Cardiac fibroblast (primary cell): ENCODE measurements at regions not wholly inside any gene's neighbourhood (a gene's known extent, or its start where the extent isn't known, plus 50 kb on each side); places are given as distances from the start of the nearest gene placed in this dataset.

Experiments used
- DNase-seq, 2 donors: peaks; one replicate each; pipeline versions ENCODE4 v3.0.0 to v3.0.0-alpha.2; 2010; ENCODE audit warnings: low read depth in 2 of 2
- H3K4me3 ChIP-seq, 2 donors: replicated peaks in 1 of 2; 1 replicate in 1 of 2; 2 replicates in 1 of 2; pipeline ENCODE4 v1.5.1; 2011; ENCODE audit warnings: low read depth in 2 of 2, low read length in 2 of 2, mild to moderate bottlenecking in 2 of 2, moderate library complexity in 1 of 2
- CTCF ChIP-seq: IDR thresholded peaks from one replicate; pipeline ENCODE4 v1.5.1; 2011; ENCODE audit warnings: low read depth, mild to moderate bottlenecking, low read length, inconsistent platforms

- H3K4me3 ChIP-seq, result no peak overlapping the region
- DNase-seq, result peak in 1 of 2 donors; percentile 48
- no peak for TF ChIP-seq CTCF
Measured at GRCh38 chr11:8777907-8778767, 95.5 kb downstream of the RPL27A start.

- no peak overlapping the region for H3K4me3 ChIP-seq
- no peak for DNase-seq
- no peak for TF ChIP-seq CTCF
Measured at GRCh38 chr11:8779107-8779506, 96.5 kb downstream of the RPL27A start.

GRCh38 chr11:8779732-8780131, 97.1 kb downstream of the RPL27A start:
- TF ChIP-seq CTCF, result no peak
- no peak overlapping the region for H3K4me3 ChIP-seq
- DNase-seq, result no peak

GRCh38 chr11:8784954-8785353, 102.4 kb downstream of the RPL27A start:
- no peak for DNase-seq
- H3K4me3 ChIP-seq, result no peak overlapping the region
- no peak for TF ChIP-seq CTCF

GRCh38 chr11:8785457-8785856, 102.9 kb downstream of the RPL27A start:
- H3K4me3 ChIP-seq, result no peak overlapping the region
- no peak for TF ChIP-seq CTCF
- no peak for DNase-seq

- H3K4me3 ChIP-seq, result no peak overlapping the region
- no peak for TF ChIP-seq CTCF
- DNase-seq, result no peak
Measured at GRCh38 chr11:8785998-8786397, 103.4 kb downstream of the RPL27A start.
